NCI-H524 treated with DMSO at 0.1 percent for 48 hours (cell line): ENCODE measurements at regions not wholly inside any gene's neighbourhood (a gene's known extent, or its start where the extent isn't known, plus 50 kb on each side); places are given as distances from the start of the nearest gene placed in this dataset.

Experiments used
- DNase-seq: peaks from one replicate; lab custom pipeline; 2025; lab: John Stamatoyannopoulos, UW

- DNase-seq = no peak
Observed at GRCh38 chr4:129167640-129168260, 71.8 kb downstream of the C4orf33 start.

DNA sequence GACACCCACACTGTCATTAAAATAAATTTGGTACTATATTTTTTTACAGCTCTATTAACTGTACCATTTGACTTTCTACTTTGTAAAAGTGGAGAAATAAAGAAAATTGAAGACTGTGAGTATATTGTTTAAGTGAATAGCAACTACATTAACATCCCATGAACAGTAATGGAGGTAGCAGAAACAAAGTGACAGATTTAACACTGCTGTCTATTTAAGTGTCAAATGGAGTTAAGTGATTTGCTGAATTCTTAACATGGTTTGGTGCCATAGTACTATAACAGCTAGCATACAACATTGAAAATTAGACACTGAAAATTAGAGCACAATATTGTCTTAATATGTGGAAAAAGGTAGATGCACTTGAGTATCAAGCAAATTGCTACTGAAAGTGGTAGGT lies 76.2 kb downstream of the C4orf33 start:
- no peak for DNase-seq

DNA sequence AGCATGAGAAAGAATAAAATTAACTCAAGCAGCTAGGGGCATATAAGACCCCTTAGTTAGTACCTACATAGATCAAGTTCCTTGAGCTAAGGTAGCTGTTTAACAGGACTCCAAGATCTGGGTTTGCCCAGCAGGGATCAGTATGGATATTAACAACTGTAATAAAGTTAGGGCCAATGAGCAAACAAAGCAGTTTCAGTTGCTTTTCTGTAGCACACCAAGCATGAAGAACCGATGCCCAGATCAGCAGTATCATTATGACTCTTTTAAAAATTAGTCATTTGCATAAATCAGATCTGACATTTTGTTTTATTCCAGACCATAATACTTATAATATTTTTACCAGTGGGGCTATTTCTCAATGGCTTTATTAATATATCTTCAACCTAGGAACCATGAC lies 80.9 kb downstream of the C4orf33 start:
- no peak for DNase-seq

GRCh38 chr4:129179276-129179675 lies 83.3 kb downstream of the C4orf33 start:
- no peak for DNase-seq

DNA sequence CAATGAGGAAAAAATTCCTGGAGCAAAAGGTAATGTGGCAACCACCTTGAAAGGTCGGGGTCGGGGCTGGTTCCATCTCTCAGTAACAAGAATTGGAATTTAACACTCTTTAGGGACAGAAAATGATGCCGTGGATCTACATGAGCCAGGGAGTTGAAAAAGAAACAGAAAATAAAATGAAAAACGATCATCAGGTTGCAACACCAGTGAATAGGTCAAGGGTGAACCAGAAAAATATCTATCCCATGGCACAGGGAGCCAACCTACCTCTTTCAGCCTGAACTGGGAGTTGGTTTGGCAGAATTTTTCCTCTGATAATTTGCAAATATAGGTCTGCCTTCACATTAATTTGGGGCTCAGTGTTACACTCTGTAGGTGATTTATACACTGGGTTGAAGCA lies 93.7 kb downstream of the C4orf33 start:
- DNase-seq = no peak

DNA sequence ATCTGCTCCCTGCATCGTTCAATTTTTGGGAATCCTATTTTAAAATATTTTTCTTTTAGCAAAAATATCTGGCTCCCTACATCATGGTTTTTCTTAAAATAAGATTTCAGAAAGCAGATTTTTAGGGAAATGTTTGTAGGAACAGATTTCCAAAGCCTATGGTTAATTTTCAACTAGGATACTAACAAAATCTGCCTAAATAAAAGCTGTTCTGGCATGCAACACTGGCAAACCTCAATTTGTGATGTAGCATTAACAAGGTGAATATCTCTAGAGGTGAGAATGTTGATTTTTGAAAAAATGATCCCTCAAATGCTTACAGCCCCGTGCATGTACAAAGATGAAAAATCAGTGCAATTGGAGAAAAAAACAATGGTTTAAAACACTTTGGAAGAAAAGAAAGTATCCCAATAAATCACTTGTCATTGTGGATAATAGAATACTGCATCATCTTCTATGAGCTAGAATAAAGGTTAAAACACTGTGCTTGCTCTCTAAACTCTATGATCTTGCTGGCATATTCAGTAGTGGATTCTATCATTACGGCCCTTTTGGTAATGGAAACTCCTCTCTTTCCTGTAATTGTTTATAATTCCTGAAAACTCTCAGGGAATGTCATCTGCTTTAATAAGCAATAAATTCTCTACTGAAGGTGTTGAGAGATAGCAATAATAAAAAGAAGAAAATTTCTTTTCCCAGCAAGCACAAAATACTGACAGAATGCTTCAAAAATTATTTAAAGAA lies 97.6 kb downstream of the C4orf33 start:
- no peak for DNase-seq

DNA sequence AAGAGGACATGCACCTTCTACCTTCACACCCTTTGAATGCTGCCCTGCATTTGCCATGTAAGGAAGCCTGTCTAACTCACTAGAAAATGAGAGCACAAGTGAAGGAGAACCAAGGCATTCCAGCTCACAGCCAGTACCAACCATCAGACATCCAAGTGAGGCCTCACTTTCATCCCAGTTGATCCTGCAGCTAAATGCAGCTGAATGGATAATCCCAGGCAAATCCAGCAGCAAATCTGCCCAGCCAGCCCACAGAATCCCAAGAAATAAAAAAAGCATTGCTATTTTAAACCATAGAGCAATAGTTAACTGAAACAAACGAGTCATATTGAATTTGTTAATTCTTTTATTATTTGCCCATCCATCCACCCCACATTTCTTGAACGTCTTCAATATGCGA lies 112.5 kb downstream of the C4orf33 start:
- DNase-seq = no peak

DNA sequence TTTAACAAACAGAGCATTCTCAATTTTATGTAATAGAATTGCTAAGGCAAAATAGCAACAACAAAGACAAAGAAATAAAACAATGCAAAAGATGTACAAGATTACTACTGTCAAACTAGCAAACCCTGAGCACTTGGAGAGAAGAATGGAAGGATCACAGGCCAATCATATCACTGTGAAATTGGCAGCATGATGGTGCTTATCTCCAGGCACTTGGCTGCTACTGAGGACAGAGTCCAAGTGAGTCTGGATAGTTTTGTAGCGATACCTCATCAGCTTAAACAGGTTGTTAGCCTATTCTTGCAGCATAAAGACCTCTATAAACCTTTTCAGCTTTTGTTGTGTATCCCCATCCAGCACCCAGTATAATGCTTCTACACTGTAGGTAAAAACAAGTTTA lies 117.7 kb downstream of the C4orf33 start:
- DNase-seq = no peak

GRCh38 chr4:129218360-129218759 lies 122.4 kb downstream of the C4orf33 start:
- no peak for DNase-seq

GRCh38 chr4:129218897-129219296 lies 122.9 kb downstream of the C4orf33 start:
- DNase-seq = no peak

- no peak for DNase-seq
Observed at GRCh38 chr4:129220254-129220653, 124.3 kb downstream of the C4orf33 start.

GRCh38 chr4:129223945-129224344 lies 128.0 kb downstream of the C4orf33 start:
- DNase-seq = no peak

- DNase-seq = no peak
Observed at GRCh38 chr4:129230846-129231245, 134.9 kb downstream of the C4orf33 start.

- DNase-seq = no peak
Observed at GRCh38 chr4:129231945-129232588, 136.1 kb downstream of the C4orf33 start.

DNA sequence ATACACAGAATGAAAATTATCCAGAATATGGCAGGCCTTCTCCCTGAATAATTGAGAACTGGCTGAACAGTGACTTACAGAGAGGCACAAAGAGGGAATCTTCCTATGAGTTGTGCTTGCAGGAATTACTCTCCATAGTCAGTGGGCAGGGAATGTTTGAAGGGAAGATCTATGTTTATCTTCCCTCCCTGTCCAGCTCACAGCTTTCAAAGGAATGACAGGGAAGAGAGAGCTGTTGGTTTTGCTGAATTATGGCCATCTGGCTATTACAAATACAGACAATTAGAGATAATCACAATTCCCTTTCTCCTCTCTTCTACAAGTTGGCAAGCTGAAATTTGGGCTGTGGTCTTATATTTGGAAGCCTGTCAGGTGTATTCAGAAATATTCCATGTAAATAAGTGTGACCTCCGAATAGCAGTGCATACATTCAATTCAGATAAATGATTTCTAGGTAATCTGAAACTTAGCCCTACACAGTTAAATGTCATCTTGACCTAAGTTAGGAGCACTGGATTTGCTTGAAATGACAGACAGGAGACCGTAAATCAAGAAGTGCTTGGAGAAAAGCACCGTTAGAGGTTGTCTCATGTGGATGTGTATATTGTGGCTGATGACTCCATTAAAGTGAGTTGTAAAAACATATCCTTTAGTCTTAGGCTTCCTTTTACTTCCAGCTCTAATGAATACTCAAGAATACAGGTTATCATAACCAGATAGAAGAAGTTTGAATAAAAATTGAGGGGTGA lies 136.8 kb downstream of the C4orf33 start:
- DNase-seq = no peak

DNA sequence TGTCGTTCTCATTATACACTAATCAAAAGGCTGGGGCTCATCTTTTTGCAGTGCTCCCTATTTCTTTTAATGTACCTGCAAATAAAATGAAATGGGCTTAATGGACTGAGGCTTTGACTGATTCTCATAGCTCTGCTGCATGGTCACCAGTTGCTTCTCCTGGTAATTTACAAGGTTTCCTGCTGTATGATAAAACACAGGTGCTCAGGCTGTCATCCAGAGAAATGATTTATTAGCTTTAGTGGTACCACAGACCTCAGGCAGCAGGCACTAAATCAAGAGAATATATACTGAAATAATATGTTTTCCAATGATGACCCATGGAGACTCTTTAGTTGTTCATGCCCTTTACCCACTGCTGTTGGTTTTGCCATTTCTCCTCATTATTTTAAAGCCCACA lies 137.7 kb downstream of the C4orf33 start:
- no peak for DNase-seq

DNA sequence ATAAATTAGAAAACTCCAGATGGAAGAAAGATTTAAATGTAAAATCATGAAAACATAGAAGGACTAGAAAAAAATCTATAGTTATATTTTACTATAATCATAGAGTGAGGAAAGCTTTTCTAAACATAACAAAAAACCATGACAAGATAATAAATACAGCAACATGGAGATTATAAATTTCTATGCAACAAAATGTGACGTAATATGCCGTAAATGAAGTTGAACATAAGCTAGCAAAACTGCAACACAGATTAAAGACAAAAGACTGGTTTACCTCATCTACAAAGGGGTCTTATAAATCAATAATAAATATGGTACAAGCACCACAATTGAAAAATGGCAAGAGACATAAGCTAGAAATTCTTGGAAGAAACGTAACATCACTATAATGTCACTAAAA lies 140.4 kb downstream of the C4orf33 start:
- no peak for DNase-seq

GRCh38 chr4:129239088-129239487 lies 143.1 kb downstream of the C4orf33 start:
- DNase-seq = no peak

DNA sequence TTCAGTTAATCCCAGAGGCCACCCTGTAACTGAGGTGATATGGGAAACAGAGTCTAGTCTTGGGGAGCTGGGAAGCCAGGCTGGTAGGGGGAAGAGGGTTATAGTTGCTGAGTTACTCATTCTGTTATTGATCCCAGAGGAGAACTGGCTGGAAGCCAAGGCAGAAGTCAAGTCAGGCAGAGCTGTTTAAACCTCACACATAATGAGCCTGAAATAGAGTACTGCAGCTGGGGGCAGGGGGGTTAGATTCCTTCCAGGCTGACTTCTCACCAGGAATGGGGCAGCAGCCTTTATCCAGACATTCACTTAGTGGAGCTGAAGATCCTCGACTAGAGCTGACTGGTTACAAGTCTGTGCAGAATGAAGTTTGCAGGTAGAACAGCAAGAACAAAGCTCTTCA lies 144.9 kb downstream of the C4orf33 start:
- DNase-seq = no peak

DNA sequence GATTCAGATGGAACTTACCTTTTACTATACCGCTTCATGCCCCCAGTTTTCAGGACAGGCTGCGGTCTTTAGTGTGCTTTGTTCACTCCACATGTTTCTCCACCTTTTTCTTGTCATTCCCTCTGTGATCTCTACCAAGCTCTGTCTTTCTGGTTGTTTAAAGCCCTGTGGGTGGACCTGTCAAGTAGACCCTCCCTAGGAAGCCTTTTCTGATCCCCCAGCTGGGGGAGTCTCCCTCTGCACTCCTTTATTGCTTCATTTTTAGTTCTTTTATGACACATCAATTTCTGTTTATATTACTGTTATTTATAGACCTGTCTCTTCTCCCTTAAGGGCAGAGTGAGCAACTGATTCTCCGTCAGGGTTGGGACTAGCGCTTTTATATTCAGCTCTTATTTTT lies 150.2 kb downstream of the C4orf33 start:
- no peak for DNase-seq

- no peak for DNase-seq
Observed at GRCh38 chr4:129246910-129247461, 151.0 kb downstream of the C4orf33 start.

DNA sequence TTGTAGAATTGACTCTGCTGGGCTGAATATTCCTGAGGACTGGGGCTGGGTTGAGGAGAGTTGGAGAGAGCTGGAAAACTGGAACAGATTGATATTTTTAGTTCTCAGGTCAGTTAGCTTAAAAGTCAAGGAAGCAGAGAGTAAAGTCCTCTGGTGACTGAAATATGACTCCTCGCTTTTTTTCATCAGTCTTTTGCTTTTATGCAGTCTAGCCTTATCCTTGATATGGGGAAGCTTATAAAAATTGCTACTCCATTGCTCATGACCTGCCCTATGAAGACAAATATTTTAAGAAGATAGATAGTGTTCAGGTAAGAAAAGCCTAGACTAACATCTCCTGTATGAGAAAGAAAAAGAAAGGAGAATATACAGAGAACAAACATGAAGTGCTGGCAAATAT lies 152.7 kb downstream of the C4orf33 start:
- DNase-seq = no peak
